Activated B cell treated with CpG ODN at 0.5 μM for 24 hours (primary cell): ENCODE measurements at regions not wholly inside any gene's neighbourhood (a gene's known extent, or its start where the extent isn't known, plus 50 kb on each side); places are given as distances from the start of the nearest gene placed in this dataset.

Source experiments
- ATAC-seq: fragments of 200-7000 bp; cut with Tn5 transposase; one replicate; pipeline ENCODE4 v1.10.0; 2021; ENCODE audit warnings: low read depth, mild to moderate bottlenecking, moderate library complexity
- CTCF ChIA-PET: fragments of 350-600 bp; sonication (Branson Sonifier 250); formaldehyde crosslinking; loops from one replicate; lab custom pipeline; 2021; ENCODE audit warnings: antibody characterized with exemption; lab: Charles Lee
- POLR2A ChIA-PET: fragments of 350-600 bp; sonication (Branson Sonifier 250); formaldehyde crosslinking; loops from one replicate; lab custom pipeline; 2021; ENCODE audit warnings: antibody characterized with exemption; lab: Charles Lee
- DNase-seq: peaks from one replicate; pipeline ENCODE4 v3.0.0; 2022
- H3K27ac Mint-ChIP-seq: one replicate; pipeline ENCODE4 v1.8.0; 2020; ENCODE audit warnings: mixed read lengths
- H3K27me3 Mint-ChIP-seq: one replicate; pipeline ENCODE4 v1.8.0; 2021; ENCODE audit warnings: mixed read lengths
- H3K36me3 Mint-ChIP-seq: one replicate; pipeline ENCODE4 v1.8.0; 2021; ENCODE audit warnings: low read depth, mixed read lengths
- H3K4me1 Mint-ChIP-seq: one replicate; pipeline ENCODE4 v1.8.0; 2021; ENCODE audit warnings: mixed read lengths
- H3K4me3 Mint-ChIP-seq: one replicate; pipeline ENCODE4 v1.8.0; 2020; ENCODE audit warnings: mild to moderate bottlenecking, mixed read lengths
- H3K9me3 Mint-ChIP-seq: one replicate; pipeline ENCODE4 v1.8.0; 2020; ENCODE audit warnings: mixed read lengths
- CTCF ChIP-seq: fragments of 200-600 bp; IDR thresholded peaks from one replicate; pipeline ENCODE4 v1.8.0; 2022; ENCODE audit warnings: antibody characterized with exemption, mild to moderate bottlenecking
- intact Hi-C: fragments of 100-400 bp; cut with micrococcal nuclease; formaldehyde crosslinking; loops from one replicate; pipeline ENCODE4 v1.15.1; 2024

DNA sequence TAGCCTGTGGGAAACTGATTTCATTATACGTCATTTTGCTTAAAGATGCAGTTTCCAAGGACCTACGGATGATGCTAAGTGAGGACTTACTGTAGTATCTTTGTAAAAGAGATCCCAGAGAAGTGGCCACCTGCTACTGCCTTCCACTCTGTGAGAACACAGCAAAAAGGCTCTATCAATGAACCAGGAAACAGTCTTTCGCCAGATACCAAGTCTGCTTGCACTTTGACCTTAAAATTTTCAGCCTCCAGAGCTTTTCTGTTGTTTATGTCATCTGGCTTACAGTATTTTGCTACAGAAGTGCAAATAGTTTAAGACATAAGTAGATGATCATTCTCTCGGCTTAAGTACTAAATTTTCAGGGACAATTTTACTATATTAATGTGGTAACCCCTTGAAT, 847.9 kb upstream of the CHAC2 start:
- no peaks in the 10 kb centered on the region for H3K27me3 Mint-ChIP-seq
- peaks cover 2% of the 10 kb centered on the region for H3K9me3 Mint-ChIP-seq
- H3K4me3 Mint-ChIP-seq = no peak overlapping the region
- CTCF ChIA-PET = no interaction called here
- intact Hi-C loops = no loop called here
- TF ChIP-seq CTCF = no peak
- ATAC-seq = no peak
- no peaks in the 10 kb centered on the region for H3K4me1 Mint-ChIP-seq
- no peak for DNase-seq
- H3K36me3 Mint-ChIP-seq = no peaks in the 10 kb centered on the region
- H3K27ac Mint-ChIP-seq = no peak overlapping the region
- POLR2A ChIA-PET = no interaction called here

GRCh38 chr2:52918551-52918950, 849.1 kb upstream of the CHAC2 start:
- no peaks in the 10 kb centered on the region for H3K4me1 Mint-ChIP-seq
- ChIA-PET CTCF (no interaction called here), POLR2A (no interaction called here)
- no peaks in the 10 kb centered on the region for H3K36me3 Mint-ChIP-seq
- H3K27ac Mint-ChIP-seq = no peak overlapping the region
- intact Hi-C loops = no loop called here
- TF ChIP-seq CTCF = no peak
- H3K9me3 Mint-ChIP-seq = peaks cover 2% of the 10 kb centered on the region
- no peak for DNase-seq
- no peak for ATAC-seq
- H3K27me3 Mint-ChIP-seq = no peaks in the 10 kb centered on the region
- no peak overlapping the region for H3K4me3 Mint-ChIP-seq

DNA sequence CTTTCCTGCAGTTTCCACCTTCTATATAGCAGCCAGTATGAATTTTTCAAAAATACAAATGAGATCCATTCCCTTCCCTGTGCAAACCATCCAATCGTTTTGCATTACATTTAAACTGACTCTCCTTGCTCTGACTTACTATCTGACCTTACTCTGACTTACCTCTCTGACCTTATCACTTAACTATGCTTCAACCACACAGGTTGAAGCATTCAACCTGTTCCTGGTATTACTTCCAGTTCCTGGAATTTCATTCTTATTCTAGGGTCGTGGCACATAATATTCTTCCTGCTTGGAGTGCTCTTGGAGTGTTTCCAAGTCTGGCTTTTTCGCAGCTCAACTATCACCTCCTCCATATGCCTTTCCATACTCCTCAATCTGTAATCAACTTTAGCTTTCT, 850.6 kb upstream of the CHAC2 start:
- POLR2A ChIA-PET = no interaction called here
- CTCF ChIA-PET = no interaction called here
- no peaks in the 10 kb centered on the region for H3K27me3 Mint-ChIP-seq
- DNase-seq = no peak
- H3K4me3 Mint-ChIP-seq = no peak overlapping the region
- H3K36me3 Mint-ChIP-seq = no peaks in the 10 kb centered on the region
- H3K4me1 Mint-ChIP-seq = no peaks in the 10 kb centered on the region
- H3K27ac Mint-ChIP-seq = no peak overlapping the region
- H3K9me3 Mint-ChIP-seq = peaks cover 2% of the 10 kb centered on the region
- no peak for TF ChIP-seq CTCF
- ATAC-seq = no peak
- intact Hi-C loops = no loop called here

DNA sequence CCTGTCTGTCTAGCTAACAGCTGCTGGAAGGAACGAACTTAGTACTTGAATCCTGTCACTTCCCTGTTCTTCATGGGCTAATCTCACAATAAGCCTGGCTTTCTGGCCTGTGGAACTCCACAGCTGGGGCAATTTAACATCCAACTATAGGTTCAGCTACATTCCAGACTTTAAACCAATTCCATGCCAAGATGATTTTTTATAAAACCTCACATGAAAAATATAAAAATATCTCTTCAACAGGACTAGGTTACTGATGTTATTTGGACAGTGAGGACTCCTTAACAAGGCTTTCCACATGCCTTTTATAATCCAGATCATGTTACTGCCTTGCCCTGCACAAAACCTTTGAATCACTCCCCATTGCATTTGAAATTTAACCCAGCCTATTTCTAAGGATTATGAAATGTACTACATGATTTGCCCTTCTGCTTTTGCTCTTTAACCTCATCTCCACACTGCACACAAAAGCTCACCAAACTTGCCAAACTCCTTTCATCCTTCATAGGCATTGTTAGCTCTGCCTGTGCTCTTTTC, 863.2 kb upstream of the CHAC2 start:
- POLR2A ChIA-PET = no interaction called here
- H3K36me3 Mint-ChIP-seq = no peaks in the 10 kb centered on the region

GRCh38 chr2:52897511-52898044, 870.0 kb upstream of the CHAC2 start:
- Mint-ChIP-seq H3K9me3 (peaks cover 15% of the 10 kb centered on the region), H3K4me1 (no peaks in the 10 kb centered on the region), H3K4me3 (no peak overlapping the region), H3K27me3 (no peaks in the 10 kb centered on the region), H3K27ac (no peak overlapping the region), H3K36me3 (no peaks in the 10 kb centered on the region)
- DNase-seq = no peak
- no peak for TF ChIP-seq CTCF
- ChIA-PET POLR2A (no interaction called here), CTCF (no interaction called here)
- no peak for ATAC-seq
- intact Hi-C loops = no loop called here

More for the DNA sequence above, 863.2 kb upstream of the CHAC2 start:
- DNase-seq (no peak), ATAC-seq (no peak)
- TF ChIP-seq CTCF = no peak
- Mint-ChIP-seq H3K27ac (no peak overlapping the region), H3K4me3 (no peak overlapping the region), H3K27me3 (no peaks in the 10 kb centered on the region), H3K9me3 (peaks cover 9% of the 10 kb centered on the region), H3K4me1 (no peaks in the 10 kb centered on the region)
- CTCF ChIA-PET = no interaction called here
- intact Hi-C loops = no loop called here
